ENCODE measurements at regions not wholly inside any gene's neighbourhood (a gene's known extent, or its start where the extent isn't known, plus 50 kb on each side); places are given as distances from the start of the nearest gene placed in this dataset.

GRCh38 chr3:145943952-145944351 is 217.0 kb downstream of the PLOD2 start:
- TF ChIP-seq, protein P1, sequence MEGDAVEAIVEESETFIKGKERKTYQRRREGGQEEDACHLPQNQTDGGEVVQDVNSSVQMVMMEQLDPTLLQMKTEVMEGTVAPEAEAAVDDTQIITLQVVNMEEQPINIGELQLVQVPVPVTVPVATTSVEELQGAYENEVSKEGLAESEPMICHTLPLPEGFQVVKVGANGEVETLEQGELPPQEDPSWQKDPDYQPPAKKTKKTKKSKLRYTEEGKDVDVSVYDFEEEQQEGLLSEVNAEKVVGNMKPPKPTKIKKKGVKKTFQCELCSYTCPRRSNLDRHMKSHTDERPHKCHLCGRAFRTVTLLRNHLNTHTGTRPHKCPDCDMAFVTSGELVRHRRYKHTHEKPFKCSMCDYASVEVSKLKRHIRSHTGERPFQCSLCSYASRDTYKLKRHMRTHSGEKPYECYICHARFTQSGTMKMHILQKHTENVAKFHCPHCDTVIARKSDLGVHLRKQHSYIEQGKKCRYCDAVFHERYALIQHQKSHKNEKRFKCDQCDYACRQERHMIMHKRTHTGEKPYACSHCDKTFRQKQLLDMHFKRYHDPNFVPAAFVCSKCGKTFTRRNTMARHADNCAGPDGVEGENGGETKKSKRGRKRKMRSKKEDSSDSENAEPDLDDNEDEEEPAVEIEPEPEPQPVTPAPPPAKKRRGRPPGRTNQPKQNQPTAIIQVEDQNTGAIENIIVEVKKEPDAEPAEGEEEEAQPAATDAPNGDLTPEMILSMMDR (IDR thresholded peaks at IDR 0.05; ENCODE audit: low read length): no peak
- no peak for TF ChIP-seq EZH2 (IDR thresholded peaks at IDR 0.05; ENCODE audit: borderline replicate concordance, low read length)
